ENCODE measurements at regions not wholly inside any gene's neighbourhood (a gene's known extent, or its start where the extent isn't known, plus 50 kb on each side); places are given as distances from the start of the nearest gene placed in this dataset.
"Not testable (repeated sequence)": the region's sequence is repeated elsewhere in the genome, so short reads cannot be mapped to it uniquely, and the experiment has no call there.

DNA sequence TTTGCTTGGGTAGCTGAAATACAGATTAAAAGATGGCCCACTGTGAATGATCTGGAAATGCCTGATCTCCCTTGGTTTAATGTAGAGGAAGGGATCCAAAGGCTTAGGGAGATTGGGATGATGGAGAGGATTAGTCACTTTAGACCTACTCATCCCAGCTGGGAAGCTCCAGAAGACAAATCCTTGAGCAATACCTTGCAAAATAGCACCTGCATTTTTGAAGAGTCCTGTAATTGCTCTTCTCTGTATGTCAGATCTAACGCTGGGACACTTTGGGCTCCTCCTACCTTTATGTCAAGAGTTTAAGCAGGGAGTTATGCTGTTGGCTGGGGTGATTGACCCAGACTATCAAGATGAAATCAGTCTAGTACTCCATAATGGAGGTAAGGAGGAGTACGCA, 331.7 kb downstream of the DTHD1 start:
- not testable (repeated sequence) for TF ChIP-seq MAX (IDR thresholded peaks at IDR 0.05; ENCODE audit: low read depth, low read length); CTCF (IDR thresholded peaks at IDR 0.05; ENCODE audit: low read depth, low read length); POLR2A (IDR thresholded peaks at IDR 0.05; ENCODE audit: extremely low read depth, insufficient read length); MYC (IDR thresholded peaks at IDR 0.05; ENCODE audit: low read depth, low read length)

All from NB4 (cell line).